Suppressor macrophage treated with lipopolysaccharide for 4 hours (primary cell): ENCODE measurements at regions not wholly inside any gene's neighbourhood (a gene's known extent, or its start where the extent isn't known, plus 50 kb on each side); places are given as distances from the start of the nearest gene placed in this dataset.
"Not testable (repeated sequence)": the region's sequence is repeated elsewhere in the genome, so short reads cannot be mapped to it uniquely, and the experiment has no call there.

Experiments
- DNase-seq: peaks from one replicate; pipeline ENCODE4 v3.0.0-alpha.2; 2020

DNA sequence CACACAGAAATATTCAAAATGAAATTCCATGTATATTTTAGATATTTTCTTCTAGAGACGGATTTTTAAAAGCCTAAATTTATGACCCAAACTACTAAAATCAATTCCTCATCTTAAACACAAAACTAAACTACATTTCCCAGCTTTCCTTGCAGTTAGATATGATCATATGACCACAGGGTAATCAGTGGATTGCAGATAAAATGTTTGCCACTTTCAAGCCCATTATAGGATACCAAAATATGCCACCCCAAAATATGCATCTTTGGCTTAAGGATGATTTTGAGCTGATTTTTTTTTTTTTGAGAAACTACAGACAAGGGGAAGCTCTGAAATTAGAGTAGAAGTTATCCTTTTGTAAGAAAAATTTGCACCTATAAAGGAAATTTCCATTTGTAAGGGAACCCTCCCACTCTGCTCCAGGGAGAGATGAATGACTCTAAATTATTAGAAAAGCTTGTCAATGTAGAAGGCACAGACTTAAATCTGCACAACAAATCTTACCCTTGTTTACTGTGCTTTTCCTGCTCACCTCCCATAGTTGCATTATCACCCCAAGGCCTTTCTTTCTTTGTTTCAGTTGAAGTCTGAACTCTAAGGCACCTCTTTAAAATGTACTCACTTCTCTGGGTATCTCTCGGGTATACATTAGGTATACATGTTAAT lies 503.0 kb downstream of the PDHA2 start:
- DNase-seq = no peak

DNA sequence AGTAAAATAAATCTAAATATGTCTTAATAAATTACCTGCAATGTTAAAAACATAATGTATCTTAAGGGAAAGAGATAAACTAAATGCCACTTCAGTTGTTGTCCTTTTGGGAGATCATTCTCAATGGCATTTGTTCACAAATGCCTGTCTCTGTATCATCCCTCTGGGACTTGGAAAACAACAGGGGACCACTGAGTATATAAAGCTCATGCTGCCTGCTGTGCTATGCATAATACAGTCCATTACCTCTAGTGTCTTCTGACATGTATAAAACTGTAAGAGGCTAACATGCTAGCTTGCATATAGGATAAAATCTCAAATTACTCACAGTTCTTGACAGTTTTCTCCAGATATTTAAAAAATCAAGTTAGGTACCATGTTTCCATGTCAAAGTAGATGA lies 503.9 kb downstream of the PDHA2 start:
- no peak for DNase-seq

DNA sequence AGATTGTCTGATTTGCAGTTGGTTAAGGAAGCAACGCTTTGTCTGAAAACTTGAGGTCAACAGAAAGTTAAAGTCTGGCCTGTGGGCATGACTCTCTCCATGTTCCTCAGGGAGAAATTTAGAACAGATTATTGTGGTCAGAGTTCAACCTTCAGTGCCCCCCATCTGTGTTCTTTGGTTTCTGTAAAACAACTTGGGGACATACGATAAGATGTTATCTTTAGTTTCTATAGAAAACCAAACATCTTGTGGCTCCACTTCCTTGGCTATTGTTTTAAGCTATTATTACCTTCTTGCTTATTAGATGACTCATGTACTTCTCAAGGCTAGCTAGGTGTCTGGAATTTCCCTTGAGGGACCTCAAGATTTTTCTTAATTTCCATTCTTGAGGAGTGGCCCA lies 507.7 kb downstream of the PDHA2 start:
- DNase-seq = no peak

DNA sequence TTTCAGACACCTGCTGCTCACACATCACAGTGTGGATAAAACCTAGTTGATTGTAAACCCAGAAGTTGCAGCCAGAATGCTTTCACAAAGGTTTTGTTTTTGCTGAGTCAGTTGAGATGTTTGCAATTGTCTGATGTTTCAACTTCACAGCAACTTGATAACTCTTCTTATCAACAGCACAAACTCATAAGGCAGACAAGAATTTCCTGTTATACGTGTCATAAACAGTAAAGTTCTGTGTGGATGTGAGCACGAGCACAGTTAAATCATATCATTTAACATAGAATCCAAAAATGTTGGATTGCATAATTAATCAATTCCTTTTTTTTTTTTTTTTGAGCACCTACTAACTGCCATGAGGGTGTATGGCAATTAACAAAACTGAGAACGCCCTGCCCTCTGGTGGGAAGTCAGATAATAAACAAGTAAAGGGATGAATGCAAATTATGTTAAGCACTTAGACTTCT lies 512.2 kb downstream of the PDHA2 start:
- no peak for DNase-seq

DNA sequence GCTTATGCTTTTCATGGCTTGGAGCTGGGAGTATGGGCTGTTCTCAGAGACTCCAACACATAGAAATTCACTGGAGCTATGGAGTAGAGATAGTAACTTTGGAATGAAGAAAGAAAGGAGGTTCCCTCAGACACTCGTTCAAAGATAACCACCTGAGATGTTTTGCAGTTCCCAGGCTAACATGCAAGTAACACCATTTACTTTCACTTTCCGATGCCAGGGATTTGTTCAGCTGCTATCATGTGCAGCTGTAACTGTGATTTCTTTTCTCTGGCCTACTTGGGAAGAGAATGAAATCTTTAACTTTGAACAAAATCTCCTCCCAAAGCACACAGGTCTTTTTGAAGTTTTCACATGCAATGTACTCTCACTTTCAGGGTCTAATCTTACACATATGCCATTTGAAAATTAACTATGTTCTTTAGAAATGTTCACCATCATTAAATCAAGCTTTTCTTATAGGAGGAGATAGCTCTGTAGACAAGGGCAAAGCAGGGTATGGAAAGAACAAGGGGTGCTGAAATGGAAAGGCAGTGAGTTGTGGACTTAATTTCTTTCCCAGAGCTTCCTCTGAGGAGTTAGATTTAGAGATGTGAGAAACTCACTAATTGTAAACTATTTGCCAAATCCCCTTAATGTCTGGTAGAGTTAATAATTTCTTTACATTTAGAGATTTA lies 514.3 kb downstream of the PDHA2 start:
- DNase-seq = no peak

DNA sequence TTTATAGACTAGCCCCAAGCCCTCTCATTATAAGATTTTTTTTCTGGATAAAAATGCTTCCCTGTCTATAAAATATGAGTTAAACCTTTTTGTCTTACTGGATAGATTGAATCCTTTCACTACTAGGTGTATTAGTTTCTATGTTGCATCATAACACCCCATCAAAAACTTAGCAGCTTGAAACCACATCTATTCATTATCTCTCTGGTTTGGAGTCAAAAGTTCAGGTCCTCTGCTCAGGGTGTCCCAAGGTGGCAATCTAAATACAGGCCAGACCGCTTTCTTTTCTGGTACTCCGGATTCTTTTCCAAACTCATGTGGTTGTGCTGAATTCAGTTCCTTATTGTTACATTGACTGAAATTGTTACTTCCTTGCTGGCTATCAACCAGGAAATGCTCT lies 515.5 kb downstream of the PDHA2 start:
- DNase-seq = no peak

DNA sequence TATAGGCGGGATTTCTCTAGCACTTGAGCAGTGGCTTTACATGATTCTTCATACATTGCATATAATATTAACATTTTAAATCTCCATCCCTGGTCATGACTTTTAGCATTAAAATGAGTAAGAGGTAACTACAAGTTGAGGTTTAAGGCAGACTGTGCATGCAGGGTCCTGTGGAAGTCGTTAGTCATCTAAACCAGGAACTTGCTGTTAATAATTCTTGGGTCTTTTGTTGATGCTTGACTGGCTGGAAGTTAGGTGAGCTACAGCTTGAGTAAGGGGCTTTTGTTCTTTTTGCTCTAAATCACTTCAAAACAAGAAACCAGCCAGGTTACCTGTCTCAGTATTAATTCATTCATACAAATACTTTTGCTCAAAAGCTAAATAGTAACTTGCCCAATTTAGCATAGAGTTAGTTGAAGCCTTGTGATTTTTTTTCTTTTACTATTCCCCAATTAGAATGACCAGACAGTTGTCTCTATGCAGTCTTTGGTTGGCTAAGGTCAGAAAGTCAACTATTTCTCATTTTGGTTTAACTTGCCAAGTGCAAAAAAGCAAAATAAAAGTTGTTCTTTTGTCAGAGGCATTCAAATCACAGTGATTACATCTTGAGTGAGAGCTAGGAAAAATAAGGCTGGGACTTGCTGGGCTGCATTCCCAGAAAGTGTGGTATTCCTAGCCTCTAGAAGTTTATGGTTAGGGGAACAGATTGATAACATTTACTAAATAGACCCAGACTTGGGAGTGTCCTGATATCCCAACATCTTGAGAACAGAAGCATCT lies 516.9 kb downstream of the PDHA2 start:
- DNase-seq = no peak

DNA sequence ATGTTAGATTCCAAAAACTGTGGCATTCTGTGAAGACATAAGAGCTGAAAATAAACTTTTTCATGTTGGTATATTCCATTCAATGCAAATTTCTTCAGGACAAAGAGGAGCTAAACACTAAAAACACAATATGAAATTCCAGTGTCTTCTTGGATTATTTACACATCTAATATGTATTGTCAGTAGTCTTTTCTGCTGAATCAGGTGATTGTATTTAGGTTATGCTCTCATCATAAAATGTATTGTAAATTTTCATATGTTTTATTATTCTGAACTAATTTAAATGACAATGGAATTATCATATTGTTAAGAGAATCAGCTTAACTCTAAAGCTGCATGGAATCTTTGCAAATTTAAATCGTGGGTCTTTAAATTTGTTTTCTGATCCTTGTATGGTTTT lies 526.7 kb downstream of the PDHA2 start:
- no peak for DNase-seq

DNA sequence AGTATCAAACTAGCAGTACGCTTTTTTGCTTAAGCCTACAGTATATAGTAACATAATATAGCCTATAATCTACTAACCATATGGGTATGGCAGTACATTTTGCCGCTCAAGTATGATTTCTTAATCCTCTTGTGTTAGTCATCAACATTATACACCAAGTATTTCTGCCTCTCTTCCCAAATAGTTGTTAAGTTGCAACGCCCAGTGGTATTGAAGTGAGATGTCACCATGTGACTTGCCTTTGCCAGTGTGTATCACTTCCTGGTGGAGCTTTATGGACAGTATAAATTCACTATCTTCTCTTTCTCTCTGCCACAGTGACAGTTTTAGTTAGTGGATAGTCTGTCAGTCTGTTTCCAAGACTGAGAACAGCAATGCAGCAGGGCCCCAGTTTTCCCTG lies 535.5 kb downstream of the PDHA2 start:
- no peak for DNase-seq

DNA sequence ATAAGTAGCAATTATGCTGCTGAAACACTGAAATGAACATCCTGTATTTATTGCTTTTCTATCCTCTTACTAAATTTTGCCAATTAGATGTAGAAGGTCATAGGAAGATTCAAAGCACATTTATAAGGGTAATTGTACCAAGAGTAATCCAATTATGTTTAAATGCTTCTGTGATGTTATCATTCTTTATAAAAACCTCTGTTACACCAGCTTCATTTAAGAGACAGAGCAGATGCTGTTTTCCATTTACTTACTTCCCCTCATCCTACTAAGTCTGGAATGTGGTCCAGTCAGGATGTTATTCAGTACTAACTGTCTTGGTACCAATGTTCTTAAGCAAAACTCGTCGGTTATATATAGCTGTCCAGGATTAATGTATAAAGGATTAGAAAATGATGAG lies 539.6 kb downstream of the PDHA2 start:
- no peak for DNase-seq

DNA sequence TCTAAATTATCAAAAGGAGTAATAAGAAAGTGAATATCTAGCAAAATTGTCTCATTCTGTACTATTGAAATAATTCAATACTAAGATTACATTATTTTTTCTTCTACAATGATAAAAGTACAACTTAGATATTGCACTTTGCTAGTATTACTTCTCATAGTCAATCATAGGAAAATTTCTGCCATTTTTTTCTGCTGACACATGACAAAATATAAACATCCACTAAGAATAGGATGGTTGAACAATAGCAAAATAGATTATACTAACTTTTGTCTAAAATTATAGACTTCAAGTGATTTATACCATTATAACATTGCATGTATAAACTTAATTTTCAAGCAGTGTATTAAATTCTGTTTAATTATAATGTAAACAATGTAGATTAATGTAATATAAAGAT lies 540.2 kb downstream of the PDHA2 start:
- no peak for DNase-seq

DNA sequence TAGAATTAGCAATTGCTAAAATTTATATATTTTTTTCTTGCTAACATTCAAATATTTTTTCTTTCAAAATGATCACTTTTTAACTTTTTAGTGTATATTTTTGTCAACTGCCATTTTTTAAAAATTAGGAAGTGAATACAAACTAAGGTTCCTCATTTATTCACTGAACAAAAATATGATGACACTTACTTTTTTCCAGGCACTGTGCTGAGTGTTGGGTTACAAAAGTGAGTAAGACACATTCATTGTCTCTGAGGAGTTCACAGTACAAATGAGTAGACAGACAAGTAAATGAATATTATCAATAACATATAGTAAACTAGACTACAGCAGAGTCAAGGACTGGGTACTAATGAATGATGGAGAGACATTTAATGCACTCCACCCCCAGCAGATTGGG lies 543.5 kb downstream of the PDHA2 start:
- no peak for DNase-seq

DNA sequence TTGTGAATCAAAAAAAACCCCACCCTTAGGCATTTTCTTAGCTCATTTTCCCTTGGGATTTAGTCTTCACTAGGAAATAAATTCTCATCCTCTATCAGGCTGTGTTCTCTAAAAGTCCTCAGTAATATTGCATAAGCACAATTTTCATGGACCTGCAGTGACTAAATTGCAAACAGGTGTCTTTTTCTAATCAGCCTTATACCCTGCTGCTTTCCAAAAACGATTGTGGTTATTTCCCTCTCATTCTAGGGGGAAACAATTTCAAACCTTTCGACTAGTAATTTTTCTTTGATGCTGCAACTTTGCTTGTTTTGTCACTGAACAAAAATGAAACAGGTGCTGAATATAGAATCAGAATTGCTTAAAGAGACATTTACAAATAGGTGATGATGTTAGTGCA lies 549.9 kb downstream of the PDHA2 start:
- DNase-seq = no peak

DNA sequence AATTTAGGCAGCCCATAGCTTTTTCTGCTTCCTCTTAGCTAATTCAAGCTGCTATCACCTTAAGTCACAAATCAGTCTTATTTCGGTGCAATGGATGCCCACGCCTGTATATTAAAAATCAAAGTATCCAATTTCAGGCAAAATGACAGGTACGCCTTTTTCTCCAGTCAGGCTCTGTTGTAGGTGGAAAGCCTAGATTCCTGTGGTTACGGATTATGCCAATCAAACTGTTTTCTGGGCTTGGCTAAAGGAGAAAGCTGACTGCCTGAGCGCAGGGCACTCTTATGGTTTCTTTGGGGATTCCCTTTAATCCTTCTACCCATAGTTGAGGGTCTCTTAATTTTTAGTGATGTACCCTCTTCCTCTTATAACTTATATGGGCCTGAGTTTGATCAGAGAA lies 550.5 kb downstream of the PDHA2 start:
- no peak for DNase-seq

DNA sequence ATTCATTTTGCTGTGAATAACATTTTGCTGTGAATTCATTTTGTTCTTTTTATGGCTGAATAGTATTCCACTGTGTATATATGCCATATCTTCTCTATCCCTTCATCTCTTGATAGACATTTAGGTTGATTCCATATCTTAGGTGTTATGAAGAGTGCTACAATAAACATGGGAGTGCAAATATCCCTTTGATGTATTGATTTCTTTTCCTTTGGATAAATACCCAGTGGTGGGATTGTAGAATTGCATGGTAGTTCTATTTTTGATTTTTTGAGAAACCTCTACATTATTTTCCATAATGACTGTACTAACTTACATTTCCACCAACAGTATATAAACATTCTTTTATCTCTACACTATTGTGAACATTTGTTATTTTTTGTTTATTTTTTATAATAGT lies 555.9 kb downstream of the PDHA2 start:
- DNase-seq = no peak

DNA sequence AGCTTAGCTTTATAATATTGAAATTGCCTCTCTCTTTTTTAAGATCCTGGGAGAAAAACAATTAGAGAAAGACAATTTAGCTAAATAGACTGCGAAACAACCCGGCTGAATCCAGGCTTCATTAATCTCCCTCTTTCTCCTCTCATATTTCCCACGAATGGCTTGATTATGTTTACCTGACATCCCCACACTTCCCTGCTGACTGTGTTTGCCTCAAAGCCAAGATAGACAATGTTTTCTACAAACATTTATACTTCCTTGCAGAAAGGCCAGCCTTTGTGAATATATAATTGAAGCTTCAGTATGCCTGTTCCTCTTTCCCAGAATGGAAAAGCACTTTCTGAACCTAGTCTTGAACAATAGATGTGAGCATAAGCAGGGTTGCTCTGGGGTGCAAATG lies 566.8 kb downstream of the PDHA2 start:
- DNase-seq = no peak

DNA sequence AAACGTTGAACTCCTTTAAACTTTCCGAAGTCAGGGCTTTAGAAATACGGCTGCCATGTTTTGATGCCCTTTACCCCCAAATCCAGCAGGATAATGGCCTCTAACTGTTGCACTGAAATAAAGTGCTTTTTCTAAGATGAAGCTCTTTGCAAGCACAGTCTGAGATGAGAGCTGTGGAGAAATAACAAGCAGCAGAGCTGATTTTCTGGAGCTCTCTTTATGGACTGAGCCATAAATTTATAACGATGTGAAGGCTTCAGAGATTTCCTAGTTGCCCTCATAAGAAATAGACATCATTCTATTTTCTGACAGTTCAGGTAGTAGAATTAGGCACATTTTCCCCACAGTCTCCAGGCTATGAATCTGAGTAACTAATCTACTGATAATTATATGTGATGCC lies 567.3 kb downstream of the PDHA2 start:
- no peak for DNase-seq

DNA sequence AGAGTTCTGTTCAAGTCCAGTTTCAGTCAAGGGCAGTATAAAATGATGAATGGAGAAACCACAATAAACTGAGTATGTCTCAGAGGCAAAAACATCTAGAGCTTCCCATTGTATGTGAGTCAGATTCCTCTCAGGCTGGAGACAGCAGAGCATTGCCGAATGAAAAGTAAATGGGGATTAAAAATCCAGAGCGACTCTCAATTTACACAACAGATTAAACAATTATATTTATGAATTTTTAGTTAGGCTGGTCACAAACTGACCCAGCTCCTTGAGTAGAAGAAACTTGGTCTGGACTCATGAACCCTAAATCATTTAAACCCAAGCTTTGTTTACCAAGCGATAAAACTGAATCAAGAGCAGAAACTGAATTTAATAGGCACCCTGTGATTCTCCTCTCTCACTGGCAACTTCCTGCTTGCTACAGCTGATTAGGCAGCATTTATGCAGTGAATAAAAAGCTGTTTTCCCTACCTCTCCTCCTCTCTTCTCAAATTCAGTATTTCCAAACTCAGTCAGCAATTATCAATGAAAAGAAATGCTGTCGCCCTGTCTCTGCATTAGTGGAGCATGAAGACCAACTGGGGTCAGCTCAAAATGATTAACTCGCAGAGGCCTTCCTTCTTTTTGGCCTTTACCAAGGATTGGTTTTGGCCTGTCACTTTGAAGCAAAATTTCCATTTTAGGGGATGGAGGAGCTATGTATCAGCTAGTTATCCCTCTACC lies 568.0 kb downstream of the PDHA2 start:
- DNase-seq = no peak

DNA sequence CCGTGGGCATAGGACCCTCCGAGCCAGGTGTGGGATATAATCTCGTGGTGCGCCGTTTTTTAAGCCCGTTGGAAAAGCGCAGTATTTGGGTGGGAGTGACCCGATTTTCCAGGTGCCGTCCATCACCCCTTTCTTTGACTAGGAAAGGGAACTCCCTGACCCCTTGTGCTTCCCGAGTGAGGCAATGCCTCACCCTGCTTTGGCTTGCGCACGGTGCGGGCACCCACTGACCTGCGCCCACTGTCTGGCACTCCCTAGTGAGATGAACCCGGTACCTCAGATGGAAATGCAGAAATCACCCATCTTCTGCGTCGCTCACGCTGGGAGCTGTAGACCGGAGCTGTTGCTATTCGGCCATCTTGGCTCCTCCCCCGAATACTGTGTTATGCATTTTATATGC lies 575.0 kb downstream of the PDHA2 start:
- DNase-seq = not testable (repeated sequence)

DNA sequence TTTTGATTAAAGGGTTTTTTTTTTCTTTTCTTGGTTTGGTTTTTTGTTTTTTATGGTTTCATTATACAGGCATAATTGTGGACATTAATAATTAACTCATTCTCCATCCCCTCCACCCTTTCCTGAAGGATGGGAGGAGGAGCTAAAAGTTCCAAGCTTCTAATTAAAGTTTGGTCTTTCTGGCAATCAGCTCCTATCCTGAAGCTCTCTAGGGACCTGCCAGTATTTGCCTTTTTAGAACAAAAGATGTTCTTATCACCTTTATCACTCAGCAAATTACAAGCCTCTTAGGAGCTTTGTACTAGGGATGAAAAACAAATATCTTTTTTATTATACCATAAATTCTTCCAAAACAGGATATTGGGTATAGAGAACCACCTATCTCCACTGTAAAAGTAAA lies 589.8 kb downstream of the PDHA2 start:
- no peak for DNase-seq

DNA sequence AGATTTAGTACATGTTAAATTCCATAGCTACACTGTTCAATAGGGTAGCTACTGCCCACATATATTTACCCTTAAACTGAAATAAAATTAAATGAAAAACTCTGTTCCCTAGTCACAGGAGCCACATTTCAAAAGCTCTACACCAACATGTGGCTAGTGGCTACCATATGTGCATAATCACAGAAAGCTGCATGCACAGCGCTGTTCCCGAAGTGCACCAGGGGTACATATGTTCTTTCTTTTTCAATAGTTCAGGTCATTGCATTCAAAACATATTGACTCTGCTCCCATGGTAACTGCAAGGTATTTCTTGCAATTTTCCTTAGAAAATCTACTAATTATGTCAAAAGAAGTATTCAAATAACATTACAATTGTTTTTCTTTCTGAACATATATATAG lies 591.2 kb downstream of the PDHA2 start:
- no peak for DNase-seq

DNA sequence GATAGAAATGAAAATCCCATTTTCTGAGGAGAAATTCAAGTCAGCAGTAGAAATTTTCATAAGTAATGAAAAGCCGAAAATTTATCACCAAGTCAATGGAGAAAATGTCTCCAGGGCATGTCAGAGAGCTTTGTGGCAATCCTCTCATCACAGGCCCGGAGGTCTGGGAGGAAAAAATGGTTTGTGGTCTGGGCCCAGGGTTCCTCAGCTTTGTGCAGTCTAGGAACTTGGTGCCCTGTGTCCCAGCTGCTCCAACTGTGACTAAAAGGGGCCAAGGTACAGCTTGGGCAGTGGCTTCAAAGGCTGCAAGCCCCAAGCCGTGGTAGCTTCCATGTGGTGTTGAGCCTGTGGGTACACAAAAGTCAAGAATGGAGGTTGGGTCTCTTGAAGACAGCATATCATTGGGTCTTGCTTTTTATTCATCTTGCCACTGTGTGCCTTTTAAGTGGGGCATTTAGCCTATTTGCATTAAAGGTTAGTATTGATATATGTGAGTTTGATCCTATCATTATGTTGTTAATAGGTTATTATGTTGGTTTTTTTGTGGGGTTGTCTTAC lies 608.5 kb downstream of the PDHA2 start:
- DNase-seq = no peak

DNA sequence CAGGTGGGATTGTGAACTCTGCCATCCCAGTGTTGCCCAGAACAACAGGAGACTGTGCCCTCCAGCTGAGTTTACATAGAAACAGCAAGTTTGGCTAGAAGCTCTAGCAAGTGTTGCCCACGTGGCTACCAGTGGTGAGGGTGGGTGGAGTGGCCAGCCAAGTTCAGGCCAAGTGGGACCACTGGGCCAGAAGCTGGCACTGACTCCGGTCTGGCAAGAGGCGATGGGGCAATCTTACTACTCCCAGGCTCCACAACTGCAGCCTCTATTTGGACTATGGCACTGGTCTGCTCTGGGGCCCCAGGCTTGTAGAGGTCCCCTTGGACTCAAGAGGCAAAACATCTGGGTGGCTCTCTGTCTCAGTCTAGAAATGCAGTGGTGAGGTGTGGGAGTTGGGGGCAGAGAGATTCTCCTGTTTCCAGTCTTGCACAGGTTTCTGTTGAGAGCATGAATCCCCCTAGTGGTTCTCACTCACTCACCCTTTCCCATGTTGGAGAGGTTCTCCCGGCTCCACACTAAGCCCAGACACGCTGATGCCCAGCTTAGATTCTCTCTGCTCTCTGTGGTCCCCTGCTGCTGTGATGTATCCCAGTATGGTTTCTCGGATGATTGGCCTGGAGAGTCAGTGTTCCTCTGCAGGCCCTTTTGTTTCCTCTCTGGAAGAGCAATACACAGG lies 615.3 kb downstream of the PDHA2 start:
- no peak for DNase-seq
